SHP77 treated with DMSO at 0.1 percent for 48 hours (cell line): ENCODE measurements at regions not wholly inside any gene's neighbourhood (a gene's known extent, or its start where the extent isn't known, plus 50 kb on each side); places are given as distances from the start of the nearest gene placed in this dataset.
"Not testable (repeated sequence)": the region's sequence is repeated elsewhere in the genome, so short reads cannot be mapped to it uniquely, and the experiment has no call there.

ENCODE experiments used
- DNase-seq: peaks from one replicate; lab custom pipeline; 2025; lab: John Stamatoyannopoulos, UW

GRCh38 chrX:46223499-46223898 lies 321.7 kb downstream of the ZNF674 start:
- DNase-seq = not testable (repeated sequence)

GRCh38 chrX:46220822-46221221 lies 324.4 kb downstream of the ZNF674 start:
- no peak for DNase-seq

- no peak for DNase-seq
Measured at GRCh38 chrX:46218373-46218772, 326.8 kb downstream of the ZNF674 start.

- no peak for DNase-seq
Measured at GRCh38 chrX:46216406-46216805, 328.8 kb downstream of the ZNF674 start.

DNA sequence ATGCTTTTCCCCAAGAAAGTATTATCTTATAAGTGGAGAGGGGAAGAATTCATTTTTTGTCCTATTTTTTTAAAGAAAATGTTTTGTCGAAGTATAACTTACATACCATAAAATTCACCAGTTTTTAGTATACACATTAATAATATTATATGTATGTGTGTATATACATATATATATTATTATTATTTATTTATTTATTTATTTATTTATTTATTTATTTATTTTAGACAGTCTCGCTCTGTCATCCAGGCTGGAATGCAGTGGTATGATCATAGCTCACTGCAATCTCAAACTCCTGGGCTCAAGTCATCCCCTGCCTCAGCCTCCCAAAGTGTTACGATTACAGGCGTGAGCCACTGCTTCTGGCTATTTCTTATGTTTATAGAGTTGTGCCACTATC lies 334.1 kb downstream of the ZNF674 start:
- no peak for DNase-seq

DNA sequence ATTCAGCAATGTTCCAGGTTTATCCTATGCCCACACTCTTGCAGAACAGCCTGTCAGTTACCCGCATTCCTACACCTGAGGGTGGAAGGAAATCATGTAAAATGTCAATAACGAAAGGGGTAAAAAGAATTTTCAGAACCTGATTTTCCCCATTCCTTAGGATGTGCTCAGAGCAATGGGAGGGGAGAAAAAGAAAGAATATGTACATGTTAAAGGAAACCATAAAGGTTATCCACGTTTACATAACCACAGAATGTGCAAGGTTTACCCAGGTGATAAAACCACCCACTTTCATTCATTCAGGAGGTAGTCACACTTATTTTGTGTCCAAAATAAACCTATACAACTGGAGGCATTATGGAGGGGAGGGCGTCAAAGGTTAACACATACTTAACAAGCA lies 335.5 kb downstream of the ZNF674 start:
- no peak for DNase-seq

- DNase-seq = no peak
Measured at GRCh38 chrX:46209037-46209436, 336.2 kb downstream of the ZNF674 start.

GRCh38 chrX:46208225-46208854 lies 336.9 kb downstream of the ZNF674 start:
- no peak for DNase-seq

DNA sequence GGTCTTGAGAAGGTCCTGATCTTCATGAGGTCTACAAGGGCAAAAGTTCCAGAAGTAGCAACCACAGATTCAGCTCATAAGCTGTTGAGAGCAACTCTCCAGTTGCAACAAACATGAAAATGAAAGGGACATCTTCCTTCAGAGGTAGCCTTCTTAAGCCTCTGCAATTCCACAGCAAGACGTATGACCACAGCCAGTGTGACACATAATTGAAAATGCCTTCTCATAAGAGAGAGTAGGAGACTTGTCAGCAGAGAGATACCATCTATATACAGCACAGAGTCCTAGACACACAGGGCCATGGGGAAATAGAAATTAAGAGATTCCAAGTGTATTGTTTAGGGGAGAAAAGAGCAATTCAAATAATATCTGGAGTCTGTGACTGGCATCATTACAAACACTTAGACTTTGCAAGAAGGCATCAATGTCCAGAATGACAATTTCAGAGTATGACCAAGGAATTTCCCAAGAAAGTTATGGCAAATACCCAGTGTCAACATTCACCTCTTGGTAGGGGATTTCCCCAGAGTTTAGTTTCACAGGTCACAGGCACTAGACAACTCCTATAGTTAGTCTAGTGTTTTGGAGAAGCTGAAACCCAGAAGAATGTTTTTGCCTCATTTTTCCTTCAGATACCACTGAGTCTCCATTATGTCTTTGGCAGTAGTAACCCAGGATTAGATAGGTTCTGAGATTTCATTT lies 340.3 kb downstream of the ZNF674 start:
- DNase-seq = no peak

DNA sequence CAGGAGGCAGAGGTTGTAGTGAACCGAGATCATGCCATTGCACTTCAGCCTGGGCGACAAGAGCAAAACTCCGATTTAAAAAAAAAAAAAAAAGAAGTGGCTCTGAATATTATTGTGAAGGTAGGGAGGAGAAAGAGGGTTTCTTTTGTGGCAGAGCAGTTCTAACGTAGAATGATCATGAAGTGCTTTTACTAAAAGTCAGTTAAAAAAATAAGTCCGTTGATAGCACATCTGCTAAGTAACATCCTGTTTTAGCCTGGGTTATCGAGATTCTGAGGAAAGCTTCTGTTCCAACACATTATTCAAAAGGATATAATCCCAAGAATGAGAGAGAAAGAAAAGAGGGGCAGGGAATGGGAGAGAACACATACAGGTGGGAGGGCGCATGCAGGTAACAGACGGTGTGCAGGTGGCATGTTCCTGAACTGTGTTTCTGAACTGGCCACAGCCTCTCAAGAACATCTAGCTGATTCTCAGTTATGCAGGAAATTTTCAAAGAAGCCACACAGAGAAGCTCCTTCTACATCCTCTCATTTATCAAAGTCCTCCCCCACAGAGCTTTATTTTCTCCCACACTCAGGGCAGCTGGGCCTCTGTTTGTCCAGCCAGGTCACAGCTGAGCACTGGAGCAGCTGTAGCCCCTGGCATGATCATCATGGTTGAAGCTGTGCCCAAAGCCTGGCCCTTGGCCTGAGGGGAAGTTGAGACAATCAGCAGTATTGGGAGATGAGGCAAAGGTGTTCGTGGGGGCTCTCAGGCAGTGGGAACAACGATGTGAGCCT lies 342.3 kb downstream of the ZNF674 start:
- peak; percentile 1 for DNase-seq

DNA sequence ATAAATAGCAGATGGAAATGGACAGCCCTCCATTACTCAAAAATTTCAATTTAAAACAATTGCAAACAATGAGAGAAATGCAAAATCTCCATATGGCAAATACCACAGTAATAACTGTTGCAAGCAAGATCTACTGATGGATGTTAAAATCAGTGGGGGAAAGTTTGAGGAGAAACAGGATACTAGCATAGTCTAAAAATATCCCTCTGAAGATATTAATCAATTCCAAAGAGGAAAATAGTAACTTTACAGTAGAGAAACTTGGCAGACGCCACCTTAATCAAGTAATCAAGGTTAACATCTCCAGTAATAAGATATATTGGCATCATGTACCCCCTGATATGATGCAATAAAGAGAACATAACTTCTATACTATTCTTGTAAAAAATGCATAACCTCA lies 344.8 kb downstream of the ZNF674 start:
- DNase-seq = no peak

- no peak for DNase-seq
Measured at GRCh38 chrX:46198858-46199257, 346.4 kb downstream of the ZNF674 start.

- DNase-seq = not testable (repeated sequence)
Measured at GRCh38 chrX:46186811-46187106, 358.5 kb downstream of the ZNF674 start.

DNA sequence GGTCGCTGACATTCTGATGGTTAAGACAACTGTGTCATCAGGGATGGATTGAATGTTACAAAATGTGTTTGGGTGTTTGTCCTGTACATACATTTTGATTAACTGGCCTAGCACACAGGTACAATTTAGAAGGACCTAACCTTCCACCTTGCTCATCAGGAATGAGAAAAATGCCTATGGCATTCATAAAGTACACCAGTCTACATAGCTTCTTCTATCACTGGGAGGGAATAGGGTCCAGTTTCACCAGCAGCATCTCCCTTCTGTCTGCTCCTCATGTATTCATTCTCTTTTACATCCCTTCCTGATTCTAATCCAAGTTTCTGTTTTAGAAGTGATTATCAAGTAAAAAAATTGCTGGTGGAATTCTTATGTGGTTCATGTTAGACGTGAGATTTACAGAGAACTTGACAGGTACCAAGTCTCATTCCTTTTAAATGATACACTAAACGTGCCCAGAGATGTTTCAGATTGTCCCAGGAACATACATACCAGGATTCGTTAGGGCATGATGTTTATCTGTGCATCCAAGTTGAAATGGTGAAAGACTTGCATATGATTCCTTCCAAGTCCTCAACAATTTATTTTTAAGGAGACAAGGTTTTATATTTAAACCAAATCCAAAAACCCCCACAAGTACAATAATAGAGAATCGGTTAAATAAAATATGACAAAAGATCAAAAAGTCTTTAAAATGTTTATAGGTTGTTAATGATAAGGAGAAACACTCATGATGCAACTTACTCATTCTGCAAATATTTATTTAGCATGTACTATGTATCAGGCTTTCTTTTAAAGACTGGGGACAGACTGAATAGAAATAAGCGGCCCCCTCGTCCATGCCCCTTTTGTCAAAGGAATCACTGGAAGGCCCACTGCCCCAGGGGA lies 359.1 kb downstream of the ZNF674 start:
- no peak for DNase-seq

DNA sequence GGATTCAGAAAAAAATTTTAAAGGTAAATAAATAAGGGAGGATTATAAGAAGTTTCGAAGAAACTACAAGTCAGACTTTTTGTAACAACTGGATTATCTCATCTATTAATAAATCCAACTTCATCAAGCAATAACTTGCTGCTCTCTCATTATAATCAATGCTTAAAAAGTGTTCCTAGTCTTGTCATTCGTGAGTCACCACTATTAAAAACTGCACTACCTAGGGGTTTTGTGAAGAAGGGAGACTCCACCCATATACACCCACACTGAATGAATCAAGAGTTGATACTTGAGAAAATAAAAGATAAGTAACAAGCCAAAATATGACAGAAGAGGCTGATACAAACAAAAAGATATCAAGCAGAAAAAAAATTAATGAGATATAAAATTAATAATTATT lies 360.5 kb downstream of the ZNF674 start:
- DNase-seq = no peak

GRCh38 chrX:46180258-46180687 lies 364.9 kb downstream of the ZNF674 start:
- no peak for DNase-seq

DNA sequence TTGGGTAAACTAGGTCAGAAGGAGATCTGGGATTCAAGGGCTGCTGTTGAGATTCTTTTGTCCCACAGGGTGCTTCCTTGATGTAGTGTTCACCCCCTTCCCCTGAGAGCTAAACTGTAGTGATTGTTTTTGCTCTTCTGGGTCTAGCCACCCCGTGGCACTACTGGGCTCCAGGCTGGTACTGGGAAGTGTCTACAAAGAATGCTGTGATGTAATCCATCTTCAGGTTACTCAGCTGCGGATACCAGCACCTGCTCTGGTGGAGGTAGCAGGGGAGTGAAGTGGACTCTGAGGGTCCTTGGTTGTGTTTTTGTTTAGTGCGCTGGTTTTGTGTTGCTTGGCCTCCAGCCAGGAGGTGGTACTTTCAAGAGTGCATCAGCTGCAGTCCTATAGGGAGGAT lies 365.5 kb downstream of the ZNF674 start:
- DNase-seq = peak; percentile 0

DNA sequence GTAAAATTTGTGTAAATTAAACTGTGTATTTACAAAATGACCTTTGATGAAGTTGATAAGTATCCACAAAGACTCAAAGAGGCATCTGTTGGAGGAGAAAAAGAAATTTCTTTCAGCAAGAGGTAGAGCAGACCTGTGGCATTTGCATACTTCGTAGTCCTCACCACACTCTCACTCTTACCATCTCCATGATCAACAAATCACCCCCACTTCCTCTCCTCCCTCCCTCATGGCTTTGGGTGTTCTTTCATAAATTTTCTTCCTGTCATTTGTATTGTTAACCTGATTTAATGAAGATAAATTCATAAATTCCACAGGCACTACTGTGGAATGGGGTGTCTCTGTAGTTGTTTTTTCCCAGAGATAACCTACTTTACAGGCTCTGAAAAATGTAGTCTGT lies 366.5 kb downstream of the ZNF674 start:
- DNase-seq = no peak

DNA sequence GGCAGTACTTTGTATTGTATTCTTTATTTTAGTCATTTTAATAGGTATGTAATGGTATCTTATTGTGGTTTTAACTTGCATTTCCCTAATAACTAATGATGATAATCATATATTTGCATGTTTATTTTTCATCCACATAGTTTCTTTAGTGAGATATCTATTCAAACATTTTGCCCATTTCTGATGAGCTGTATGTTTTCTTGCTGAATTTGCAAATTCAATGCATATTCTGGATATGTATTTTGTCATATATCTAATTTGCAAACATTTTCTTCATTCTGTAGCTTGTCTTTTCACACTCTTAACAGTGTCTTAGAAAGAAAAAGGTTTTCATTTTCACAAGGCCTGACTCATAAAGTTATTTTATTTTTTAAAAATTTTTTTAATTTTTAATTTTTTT lies 372.1 kb downstream of the ZNF674 start:
- DNase-seq = no peak

GRCh38 chrX:46171457-46171856 lies 373.8 kb downstream of the ZNF674 start:
- DNase-seq = not testable (repeated sequence)

- DNase-seq = no peak
Measured at GRCh38 chrX:46169808-46170207, 375.4 kb downstream of the ZNF674 start.

GRCh38 chrX:46168254-46168653 lies 377.0 kb downstream of the ZNF674 start:
- DNase-seq = no peak
